Left ventricle myocardium inferior (tissue), 1 donor: ENCODE measurements at regions not wholly inside any gene's neighbourhood (a gene's known extent, or its start where the extent isn't known, plus 50 kb on each side); places are given as distances from the start of the nearest gene placed in this dataset.
"Not testable (repeated sequence)": the region's sequence is repeated elsewhere in the genome, so short reads cannot be mapped to it uniquely, and the experiment has no call there.

Source experiments
- DNase-seq: peaks from one replicate; pipeline ENCODE4 v3.0.0-alpha.2; 2020
- H3K27ac ChIP-seq: fragments of 200-600 bp; replicated peaks from 2 replicates; pipeline ENCODE4 v1.8.0; 2021
- H3K27me3 ChIP-seq: fragments of 200-600 bp; 2 replicates; pipeline ENCODE4 v1.8.0; 2021; ENCODE audit warnings: low read depth
- H3K36me3 ChIP-seq: fragments of 200-600 bp; 2 replicates; pipeline ENCODE4 v1.8.0; 2021
- H3K4me1 ChIP-seq: fragments of 200-600 bp; 2 replicates; pipeline ENCODE4 v1.8.0; 2021
- H3K4me3 ChIP-seq: fragments of 200-600 bp; 2 replicates; pipeline ENCODE4 v1.8.0; 2021; ENCODE audit warnings: mild to moderate bottlenecking, moderate library complexity
- H3K9me3 ChIP-seq: fragments of 200-600 bp; replicated peaks from 2 replicates; pipeline ENCODE4 v1.8.0; 2021
- CTCF ChIP-seq: fragments of 200-600 bp; IDR thresholded peaks from 2 replicates; pipeline ENCODE4 v1.8.0; 2021; ENCODE audit warnings: antibody characterized with exemption, mild to moderate bottlenecking, borderline replicate concordance
- intact Hi-C: fragments of 100-400 bp; cut with micrococcal nuclease; formaldehyde crosslinking; loops from one replicate; pipeline ENCODE4 v1.11.0; 2022
- donor health status: DM: no; HTN: yes; CAD: no; lungs with severe emphysema.

GRCh38 chr16:76856112-76856511 is 334.9 kb upstream of the MON1B start:
- no peaks in the 10 kb centered on the region for H3K36me3 ChIP-seq
- intact Hi-C loops, result no loop called here
- DNase-seq, result no peak
- peaks cover 19% of the 10 kb centered on the region for H3K9me3 ChIP-seq
- no peak overlapping the region for H3K4me3 ChIP-seq
- H3K4me1 ChIP-seq, result no peaks in the 10 kb centered on the region
- no peak overlapping the region for H3K27ac ChIP-seq
- H3K27me3 ChIP-seq, result no peaks in the 10 kb centered on the region
- no peak for TF ChIP-seq CTCF

DNA sequence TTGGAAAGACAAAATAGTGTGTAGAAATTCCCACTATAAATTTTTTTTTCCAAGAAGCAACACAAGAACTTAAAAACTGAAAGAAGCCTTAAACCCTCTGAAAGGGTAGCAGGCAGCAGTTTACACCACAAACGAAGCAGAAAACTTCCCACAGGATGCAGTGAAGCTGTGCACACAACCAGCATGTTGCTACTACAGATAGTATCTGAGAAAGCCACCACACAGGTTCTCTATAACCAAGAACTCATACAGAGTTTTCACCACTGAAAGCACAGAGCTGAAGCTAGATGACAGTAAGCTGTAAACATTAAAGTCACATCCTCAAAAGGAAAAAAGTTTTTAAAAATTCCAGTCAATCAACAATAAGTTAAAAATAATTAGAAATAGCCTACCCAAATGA is 333.6 kb upstream of the MON1B start:
- DNase-seq, result no peak

DNA sequence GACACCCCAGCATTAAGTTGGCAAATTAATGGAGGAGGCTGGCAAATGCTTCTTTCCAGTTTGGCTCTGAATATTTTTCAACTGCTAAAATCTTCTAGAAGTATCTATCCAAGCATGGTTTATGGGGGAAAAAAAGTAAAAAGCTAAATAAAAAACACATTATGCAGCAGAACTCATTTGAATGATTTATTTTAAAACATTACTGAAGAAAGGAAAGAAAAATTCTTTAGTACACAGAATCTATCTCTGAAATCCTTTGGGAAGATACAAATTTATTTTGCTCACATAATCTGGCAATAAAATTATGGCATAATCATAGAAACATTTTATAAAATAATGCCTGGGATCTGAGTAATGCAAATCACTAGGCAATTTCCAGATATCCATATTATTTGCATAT is 328.1 kb upstream of the MON1B start:
- intact Hi-C loops, result no loop called here
- H3K27ac ChIP-seq, result no peak overlapping the region
- no peak overlapping the region for H3K4me3 ChIP-seq
- TF ChIP-seq CTCF, result no peak
- no peaks in the 10 kb centered on the region for H3K4me1 ChIP-seq
- no peaks in the 10 kb centered on the region for H3K36me3 ChIP-seq
- DNase-seq, result no peak
- H3K27me3 ChIP-seq, result no peaks in the 10 kb centered on the region
- H3K9me3 ChIP-seq, result peaks cover 12% of the 10 kb centered on the region

More for the DNA sequence above, 333.6 kb upstream of the MON1B start:
- Histone ChIP-seq H3K27me3 (no peaks in the 10 kb centered on the region), H3K27ac (no peak overlapping the region), H3K36me3 (no peaks in the 10 kb centered on the region), H3K9me3 (peaks cover 19% of the 10 kb centered on the region), H3K4me1 (no peaks in the 10 kb centered on the region), H3K4me3 (no peak overlapping the region)
- TF ChIP-seq CTCF, result no peak
- intact Hi-C loops, result no loop called here

DNA sequence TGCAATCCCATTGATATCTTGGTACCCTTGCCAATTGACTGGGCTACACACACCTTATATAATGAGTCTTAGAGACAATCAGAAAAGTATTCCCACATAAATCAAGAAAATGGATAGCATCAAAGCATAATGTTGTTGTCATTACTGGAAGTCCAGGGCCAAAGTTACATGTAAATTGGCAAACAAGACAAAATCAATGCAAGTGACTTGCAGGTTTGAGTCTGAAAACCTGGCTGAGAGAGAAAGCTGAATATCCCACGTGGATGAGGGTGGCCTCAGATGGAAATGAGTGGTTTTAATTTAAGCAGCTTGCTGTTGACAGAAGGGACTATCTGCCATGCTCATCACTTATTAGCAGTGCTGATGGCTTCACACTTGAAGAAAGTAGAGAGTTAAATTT is 324.0 kb upstream of the MON1B start:
- Histone ChIP-seq H3K27me3 (no peaks in the 10 kb centered on the region), H3K36me3 (no peaks in the 10 kb centered on the region), H3K4me1 (no peaks in the 10 kb centered on the region), H3K27ac (no peak overlapping the region), H3K9me3 (no peaks in the 10 kb centered on the region), H3K4me3 (no peak overlapping the region)
- intact Hi-C loops, result no loop called here
- TF ChIP-seq CTCF, result no peak
- no peak for DNase-seq

GRCh38 chr16:76875898-76876297 is 315.1 kb upstream of the MON1B start:
- no peak for DNase-seq
- H3K4me1 ChIP-seq, result no peaks in the 10 kb centered on the region
- intact Hi-C loops, result no loop called here
- no peak overlapping the region for H3K27ac ChIP-seq
- no peaks in the 10 kb centered on the region for H3K27me3 ChIP-seq
- no peak overlapping the region for H3K4me3 ChIP-seq
- no peak for TF ChIP-seq CTCF
- H3K9me3 ChIP-seq, result no peaks in the 10 kb centered on the region
- H3K36me3 ChIP-seq, result no peaks in the 10 kb centered on the region

DNA sequence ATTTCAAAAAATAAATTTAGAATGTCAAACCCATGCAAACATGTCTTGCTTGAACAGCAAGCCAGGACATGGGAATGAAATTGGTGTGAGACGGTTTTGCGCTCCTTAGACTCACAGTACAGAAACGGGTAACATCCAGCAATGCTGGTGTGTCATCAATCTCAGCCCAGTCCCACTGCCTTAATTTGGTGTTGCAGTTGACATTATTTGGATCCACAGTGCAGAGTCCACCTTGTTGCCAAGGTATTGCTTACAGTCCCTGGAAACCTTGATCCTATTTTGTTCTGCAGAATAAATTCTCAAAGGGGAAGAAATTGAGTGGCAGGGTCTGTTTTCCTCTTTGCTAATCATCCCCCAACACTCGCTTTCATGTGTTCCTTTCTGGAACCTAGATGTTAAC is 311.6 kb upstream of the MON1B start:
- no peaks in the 10 kb centered on the region for H3K36me3 ChIP-seq
- no peak for TF ChIP-seq CTCF
- intact Hi-C loops, result no loop called here
- no peak overlapping the region for H3K27ac ChIP-seq
- no peaks in the 10 kb centered on the region for H3K9me3 ChIP-seq
- DNase-seq, result no peak
- H3K27me3 ChIP-seq, result no peaks in the 10 kb centered on the region
- no peak overlapping the region for H3K4me3 ChIP-seq
- no peaks in the 10 kb centered on the region for H3K4me1 ChIP-seq

GRCh38 chr16:76880523-76880922 is 310.5 kb upstream of the MON1B start:
- H3K36me3 ChIP-seq, H3K9me3 ChIP-seq, H3K27me3 ChIP-seq, DNase-seq, H3K4me3 ChIP-seq, H3K4me1 ChIP-seq, intact Hi-C loops, H3K27ac ChIP-seq: not testable (repeated sequence)
